GM23338 (cell line): ENCODE measurements at regions not wholly inside any gene's neighbourhood (a gene's known extent, or its start where the extent isn't known, plus 50 kb on each side); places are given as distances from the start of the nearest gene placed in this dataset.
"Not testable (repeated sequence)": the region's sequence is repeated elsewhere in the genome, so short reads cannot be mapped to it uniquely, and the experiment has no call there.

Experiments
- CREB1 ChIP-seq: fragments of 250-450 bp; sonication (Bioruptor Pico); IDR thresholded peaks from 2 replicates; pipeline ENCODE4 v1.5.0; 2020; ENCODE audit warnings: low read depth, mild to moderate bottlenecking, moderate library complexity
- CTCF ChIP-seq, 2 experiments: fragments of 200-600 bp in 1 of 2; sonication (generic) in 1 of 2; conservative IDR thresholded peaks; 2 replicates each; pipeline versions ENCODE4 v1.5.1 to v1.6.1; 2016 to 2017; ENCODE audit warnings: antibody characterized with exemption in 2 of 2, low read depth in 2 of 2, mild to moderate bottlenecking in 2 of 2, moderate library complexity in 1 of 2
- ETS1 ChIP-seq: IDR thresholded peaks from 2 replicates; pipeline ENCODE4 v1.6.1; 2016; ENCODE audit warnings: antibody characterized with exemption
- EZH2 ChIP-seq: fragments of 200-600 bp; sonication (generic); IDR thresholded peaks from one replicate; pipeline ENCODE4 v1.8.0; 2017; ENCODE audit warnings: antibody characterized with exemption, mild to moderate bottlenecking, low read depth; ENCODE audit not compliant: unreplicated experiment
- EZH2phosphoT487 ChIP-seq: fragments of 200-600 bp; sonication (generic); IDR thresholded peaks from one replicate; pipeline ENCODE4 v1.8.1; 2018; ENCODE audit warnings: antibody characterized with exemption; ENCODE audit not compliant: unreplicated experiment
- JUNB ChIP-seq: IDR thresholded peaks from one replicate; pipeline ENCODE4 v1.6.1; 2016; ENCODE audit warnings: antibody characterized with exemption; ENCODE audit not compliant: unreplicated experiment
- NANOG ChIP-seq: IDR thresholded peaks from 2 replicates; pipeline ENCODE4 v1.6.1; 2016; ENCODE audit warnings: antibody characterized with exemption, borderline replicate concordance
- POLR2AphosphoS5 ChIP-seq: IDR thresholded peaks from 2 replicates; pipeline ENCODE4 v1.6.1; 2016; ENCODE audit warnings: antibody characterized with exemption, low read depth
- REST ChIP-seq: IDR thresholded peaks from one replicate; pipeline ENCODE4 v1.6.1; 2018; ENCODE audit warnings: antibody characterized with exemption; ENCODE audit not compliant: unreplicated experiment
- STAT1 ChIP-seq: IDR thresholded peaks from one replicate; pipeline ENCODE4 v1.6.1; 2016; ENCODE audit warnings: antibody characterized with exemption; ENCODE audit not compliant: unreplicated experiment
- ZNF462 ChIP-seq: fragments of 250-450 bp; sonication (Bioruptor Pico); IDR thresholded peaks from 2 replicates; pipeline ENCODE4 v1.5.0; 2020; ENCODE audit warnings: mild to moderate bottlenecking, moderate library complexity

- TF ChIP-seq CTCF (conservative IDR thresholded peaks at IDR 0.05; ENCODE audit: low read depth in 2 of 2); EZH2; EZH2phosphoT487; REST; POLR2AphosphoS5; CREB1; NANOG; ZNF462 (CRISPR knock-in tag); STAT1; ETS1; JUNB: not testable (repeated sequence)
Measured at GRCh38 chr21:14011751-14012150, 199.0 kb downstream of the LIPI start.
